Spleen (tissue), 11 donors: ENCODE measurements at regions not wholly inside any gene's neighbourhood (a gene's known extent, or its start where the extent isn't known, plus 50 kb on each side); places are given as distances from the start of the nearest gene placed in this dataset.

ENCODE experiments used
- DNase-seq: peaks from one replicate; pipeline ENCODE4 v3.0.0-alpha.2; 2020
- H3K27ac ChIP-seq, 8 donors: fragments of 200-600 bp; sonication (generic) in 7 of 8; 1 replicate in 4 of 8; 2 replicates in 4 of 8; pipeline versions ENCODE4 v1.5.0 to v1.8.0; 2016 to 2021; ENCODE audit warnings: inconsistent platforms in 4 of 8, mild to moderate bottlenecking in 4 of 8, moderate library complexity in 1 of 8
- H3K27me3 ChIP-seq, 7 donors: fragments of 200-600 bp; sonication (generic) in 6 of 7; replicated peaks in 1 of 7; 1 replicate in 4 of 7; 2 replicates in 3 of 7; pipeline versions ENCODE4 v1.5.0 to v1.8.0; 2016 to 2021; ENCODE audit warnings: inconsistent platforms in 3 of 7, mild to moderate bottlenecking in 1 of 7
- H3K36me3 ChIP-seq, 6 donors: fragments of 200-600 bp; sonication (generic) in 5 of 6; 1 replicate in 4 of 6; 2 replicates in 2 of 6; pipeline versions ENCODE4 v1.5.0 to v1.8.0; 2016 to 2021; ENCODE audit warnings: inconsistent platforms in 2 of 6
- H3K4me1 ChIP-seq, 6 donors: fragments of 200-600 bp; sonication (generic) in 5 of 6; 1 replicate in 3 of 6; 2 replicates in 3 of 6; pipeline versions ENCODE4 v1.5.0 to v1.8.0; 2016 to 2021; ENCODE audit warnings: inconsistent platforms in 3 of 6
- H3K4me3 ChIP-seq, 8 donors: fragments of 200-600 bp; sonication (generic) in 7 of 8; 1 replicate in 4 of 8; 2 replicates in 4 of 8; pipeline versions ENCODE4 v1.5.0 to v1.8.0; 2016 to 2021; ENCODE audit warnings: inconsistent platforms in 4 of 8, mild to moderate bottlenecking in 4 of 8, moderate library complexity in 2 of 8
- H3K9me3 ChIP-seq, 8 donors: fragments of 200-600 bp; sonication (generic) in 7 of 8; 1 replicate in 4 of 8; 2 replicates in 4 of 8; pipeline versions ENCODE4 v1.5.0 to v1.8.0; 2016 to 2021; ENCODE audit warnings: inconsistent platforms in 4 of 8
- CTCF ChIP-seq, 11 experiments: fragments of 200-600 bp in 7 of 11; fragments of 450-650 bp in 4 of 11; sonication (generic) in 4 of 11; IDR thresholded peaks in 8 of 11; conservative IDR thresholded peaks in 3 of 11; 1 replicate in 7 of 11; 2 replicates in 4 of 11; pipeline versions ENCODE4 v1.4.0 to v1.8.0; 2016 to 2021; ENCODE audit warnings: antibody characterized with exemption in 11 of 11, inconsistent platforms in 4 of 11, mild to moderate bottlenecking in 1 of 11
- POLR2A ChIP-seq, 3 donors: fragments of 450-650 bp; IDR thresholded peaks; one replicate each; pipeline ENCODE4 v1.5.1; 2017; ENCODE audit warnings: antibody characterized with exemption in 3 of 3, mild to moderate bottlenecking in 1 of 3
- POLR2AphosphoS5 ChIP-seq, 3 donors: sonication (generic); formaldehyde crosslinking; IDR thresholded peaks; one replicate each; pipeline ENCODE4 v1.5.1; 2017; ENCODE audit warnings: antibody characterized with exemption in 3 of 3
- WGBS, 5 donors: extraction: QIAGEN DNeasy Blood & Tissue Kit in 3 of 5; methylation state at CpG; one replicate each; pipeline versions ENCODE4 v1.1.5 to v1.1.7; 2013 to 2018; 5-methylcytosine and 5-hydroxymethylcytosine counted together
- intact Hi-C: fragments of 100-400 bp; cut with DNase I; formaldehyde crosslinking; loops from one replicate; pipeline ENCODE4 v1.15.0; 2023; ENCODE audit warnings: low total_unique reads
- donor health status: healthy with polysubstance abuse.
- donor health status: DM: no; HTN: no; CAD: no; lungs with moderate emphysema.
- donor health status: DM: no; HTN: no; CAD: no.
- donor health status: Bipolar disorder and iron deficiency.
- donor health status: healthy.
- donor health status: DM: no; HTN: no; CAD: no.
- donor health status: DM: yes; HTN: yes; CAD: no.

- Histone ChIP-seq H3K27ac (peak overlapping the region in 7 of 8 donors; percentile 44 to 84 (median 79)), H3K4me1 (peaks cover 0 to 30% (median 20%) of the 10 kb centered on the region in 6 donors), H3K36me3 (no peaks in the 10 kb centered on the region), H3K9me3 (no peaks in the 10 kb centered on the region), H3K4me3 (peak overlapping the region in 7 of 8 donors; percentile 26 to 70 (median 35)), H3K27me3 (peaks cover 0 to 68% (median 24%) of the 10 kb centered on the region in 7 donors)
- 10 to 18% (median 13%) methylated on average over 6 to 59 of the region's 59 CpGs for WGBS, 5 donors
- no peak for DNase-seq
- no peak for TF ChIP-seq POLR2A (IDR thresholded peaks at IDR 0.05)
- no peak for TF ChIP-seq CTCF (IDR thresholded peaks at IDR 0.05 in 8 of 11, conservative IDR thresholded peaks at IDR 0.05 in 3 of 11)
- no peak for TF ChIP-seq POLR2AphosphoS5 (IDR thresholded peaks at IDR 0.05)
- intact Hi-C loops: no loop called here
Observed at GRCh38 chr19:33906578-33907335, 110.1 kb downstream of the KCTD15 start.

- H3K27ac ChIP-seq: no peak overlapping the region
- peaks cover 0 to 14% (median 8%) of the 10 kb centered on the region in 6 donors for H3K4me1 ChIP-seq
- no peak for DNase-seq
- no peaks in the 10 kb centered on the region for H3K36me3 ChIP-seq
- intact Hi-C loops: no loop called here
- TF ChIP-seq CTCF (IDR thresholded peaks at IDR 0.05 in 8 of 11, conservative IDR thresholded peaks at IDR 0.05 in 3 of 11) (no peak), POLR2AphosphoS5 (IDR thresholded peaks at IDR 0.05) (no peak), POLR2A (IDR thresholded peaks at IDR 0.05) (no peak)
- no peaks in the 10 kb centered on the region for H3K9me3 ChIP-seq
- 80 to 98% (median 88%) methylated on average over 7 of the region's 7 CpGs for WGBS, 5 donors
- H3K4me3 ChIP-seq: no peak overlapping the region
- H3K27me3 ChIP-seq: peaks cover 0 to 51% (median 15%) of the 10 kb centered on the region in 7 donors
Observed at GRCh38 chr19:33910922-33911321, 114.3 kb downstream of the KCTD15 start.

- DNase-seq: no peak
- intact Hi-C loops: no loop called here
- no peak overlapping the region for H3K27ac ChIP-seq
- no peak for TF ChIP-seq CTCF (IDR thresholded peaks at IDR 0.05 in 8 of 11, conservative IDR thresholded peaks at IDR 0.05 in 3 of 11)
- TF ChIP-seq POLR2A (IDR thresholded peaks at IDR 0.05): no peak
- no peak for TF ChIP-seq POLR2AphosphoS5 (IDR thresholded peaks at IDR 0.05)
- no peaks in the 10 kb centered on the region for H3K36me3 ChIP-seq
- H3K9me3 ChIP-seq: peaks cover 0 to 3% (median 0%) of the 10 kb centered on the region in 8 donors
- H3K27me3 ChIP-seq: peaks cover 0 to 14% (median 0%) of the 10 kb centered on the region in 7 donors
- H3K4me1 ChIP-seq: no peaks in the 10 kb centered on the region
- no peak overlapping the region for H3K4me3 ChIP-seq
- WGBS, 5 donors: 57 to 90% (median 75%) methylated on average over 9 of the region's 9 CpGs
Observed at GRCh38 chr19:33914599-33914998, 117.9 kb downstream of the KCTD15 start.

GRCh38 chr19:33916792-33917191 is 120.1 kb downstream of the KCTD15 start:
- no peak for DNase-seq
- intact Hi-C loops: no loop called here
- H3K4me3 ChIP-seq: no peak overlapping the region
- no peak overlapping the region for H3K27ac ChIP-seq
- no peaks in the 10 kb centered on the region for H3K4me1 ChIP-seq
- WGBS, 5 donors: 70 to 92% (median 82%) methylated on average over 1 of the region's 1 CpG
- peaks cover 0 to 11% (median 0%) of the 10 kb centered on the region in 7 donors for H3K27me3 ChIP-seq
- H3K36me3 ChIP-seq: no peaks in the 10 kb centered on the region
- H3K9me3 ChIP-seq: peaks cover 0 to 3% (median 0%) of the 10 kb centered on the region in 8 donors
- TF ChIP-seq CTCF (IDR thresholded peaks at IDR 0.05 in 8 of 11, conservative IDR thresholded peaks at IDR 0.05 in 3 of 11): no peak
- no peak for TF ChIP-seq POLR2A (IDR thresholded peaks at IDR 0.05)
- TF ChIP-seq POLR2AphosphoS5 (IDR thresholded peaks at IDR 0.05): no peak
